Urinary bladder (tissue), 3 donors: ENCODE measurements at regions not wholly inside any gene's neighbourhood (a gene's known extent, or its start where the extent isn't known, plus 50 kb on each side); places are given as distances from the start of the nearest gene placed in this dataset.

Source experiments
- DNase-seq: peaks from one replicate; pipeline ENCODE4 v3.0.0-alpha.2; 2015; ENCODE audit errors: extremely low spot score
- H3K27ac ChIP-seq: one replicate; pipeline ENCODE4 v1.5.1; 2013; ENCODE audit warnings: low read depth, mild to moderate bottlenecking, moderate library complexity
- H3K36me3 ChIP-seq: one replicate; pipeline ENCODE4 v1.6.1; 2013; ENCODE audit warnings: mild to moderate bottlenecking, moderate library complexity; ENCODE audit not compliant: insufficient read depth
- H3K4me1 ChIP-seq: one replicate; pipeline ENCODE4 v1.6.1; 2013; ENCODE audit warnings: mild to moderate bottlenecking, moderate library complexity; ENCODE audit not compliant: insufficient read depth
- H3K4me3 ChIP-seq: one replicate; pipeline ENCODE4 v1.5.1; 2013; ENCODE audit warnings: low read depth, low read length
- WGBS: extraction: QIAGEN DNeasy Blood & Tissue Kit; methylation state at CpG from one replicate; pipeline ENCODE4 v1.1.7; 2013; 5-methylcytosine and 5-hydroxymethylcytosine counted together
- donor health status: healthy with polysubstance abuse.
- donor health status: healthy.

DNA sequence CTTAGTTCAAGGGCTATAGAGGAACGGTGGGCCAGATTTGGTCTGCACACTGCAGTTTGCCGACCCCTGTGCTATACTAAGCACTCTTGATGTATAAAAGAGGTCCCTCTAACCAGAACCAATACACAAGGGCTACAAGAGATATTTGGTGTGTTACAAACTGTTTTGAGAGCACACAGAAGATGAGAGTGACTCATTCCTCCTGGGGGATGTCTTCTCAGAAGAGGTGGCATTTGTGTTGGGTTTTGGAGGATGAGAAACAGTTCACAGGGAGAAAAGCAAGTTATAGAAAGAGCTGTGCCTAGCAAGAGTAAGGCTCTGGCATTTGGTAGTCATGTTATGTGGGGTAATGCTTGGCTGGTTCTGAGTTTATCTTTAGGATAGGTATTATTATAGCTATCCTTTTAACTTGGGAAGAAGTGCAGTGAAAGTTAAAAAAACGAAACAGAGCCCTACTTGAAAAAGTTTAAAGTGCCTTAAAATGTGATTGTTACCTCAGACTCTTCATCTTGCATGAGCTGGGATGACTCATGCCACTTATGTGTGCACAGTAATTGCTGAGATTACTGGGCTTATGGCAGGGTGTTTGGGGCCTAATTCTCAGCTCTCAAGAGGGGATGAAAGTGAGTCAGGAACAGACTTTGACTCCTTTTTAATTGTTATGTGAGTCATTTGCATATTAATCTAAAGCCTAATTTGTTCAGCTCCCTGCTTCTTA, 160.4 kb downstream of the KIF20B start:
- H3K4me3 ChIP-seq = no peak overlapping the region
- no peaks in the 10 kb centered on the region for H3K4me1 ChIP-seq
- DNase-seq = no peak
- no peaks in the 10 kb centered on the region for H3K36me3 ChIP-seq
- WGBS = 79% methylated on average over 3 of the region's 3 CpGs
- peak overlapping the region; percentile 69 for H3K27ac ChIP-seq

DNA sequence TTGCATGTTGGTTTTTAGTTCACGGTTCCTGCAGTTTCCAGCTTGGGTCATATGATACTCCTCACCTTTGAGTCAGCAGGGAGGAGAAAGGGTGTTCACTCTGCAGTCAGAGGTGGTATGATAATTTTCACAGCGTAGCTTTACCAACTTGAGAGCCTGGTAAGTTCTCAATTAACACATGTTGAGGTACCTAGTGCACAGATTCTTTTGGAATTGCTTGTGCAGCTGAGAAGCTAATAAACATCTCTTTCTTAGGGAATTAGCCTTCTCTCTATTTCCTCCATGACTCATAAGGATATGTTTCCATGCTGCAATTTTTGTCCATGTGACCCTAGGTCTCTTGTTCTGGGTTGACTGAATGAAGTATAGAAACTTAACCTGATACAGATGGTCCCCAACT, 166.6 kb downstream of the KIF20B start:
- Histone ChIP-seq H3K27ac (no peak overlapping the region), H3K4me3 (no peak overlapping the region), H3K4me1 (no peaks in the 10 kb centered on the region), H3K36me3 (no peaks in the 10 kb centered on the region)
- DNase-seq = no peak
- 86% methylated on average over 2 of the region's 2 CpGs for WGBS

DNA sequence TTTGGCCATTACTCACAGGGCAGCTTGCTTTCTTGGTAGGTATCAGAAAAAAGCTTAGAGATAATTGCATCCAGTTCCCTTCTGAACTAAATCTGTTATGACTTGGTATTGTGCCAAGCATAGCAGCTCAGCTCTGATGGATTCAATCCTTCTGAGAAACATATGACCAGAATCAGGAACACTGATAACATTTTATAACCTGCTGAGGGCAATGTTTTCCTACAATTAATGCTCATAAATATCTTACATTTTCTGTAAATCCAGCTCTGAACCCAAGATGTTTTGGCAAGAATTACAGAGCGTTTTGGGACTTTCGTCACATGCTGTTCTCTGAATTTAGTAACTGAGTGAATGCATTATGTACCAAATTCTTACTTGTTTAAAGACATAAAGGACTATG, 167.8 kb downstream of the KIF20B start:
- 21% methylated on average over 2 of the region's 2 CpGs for WGBS
- peak; percentile 55 for DNase-seq
- H3K27ac ChIP-seq = no peak overlapping the region
- no peak overlapping the region for H3K4me3 ChIP-seq
- no peaks in the 10 kb centered on the region for H3K4me1 ChIP-seq
- H3K36me3 ChIP-seq = no peaks in the 10 kb centered on the region

DNA sequence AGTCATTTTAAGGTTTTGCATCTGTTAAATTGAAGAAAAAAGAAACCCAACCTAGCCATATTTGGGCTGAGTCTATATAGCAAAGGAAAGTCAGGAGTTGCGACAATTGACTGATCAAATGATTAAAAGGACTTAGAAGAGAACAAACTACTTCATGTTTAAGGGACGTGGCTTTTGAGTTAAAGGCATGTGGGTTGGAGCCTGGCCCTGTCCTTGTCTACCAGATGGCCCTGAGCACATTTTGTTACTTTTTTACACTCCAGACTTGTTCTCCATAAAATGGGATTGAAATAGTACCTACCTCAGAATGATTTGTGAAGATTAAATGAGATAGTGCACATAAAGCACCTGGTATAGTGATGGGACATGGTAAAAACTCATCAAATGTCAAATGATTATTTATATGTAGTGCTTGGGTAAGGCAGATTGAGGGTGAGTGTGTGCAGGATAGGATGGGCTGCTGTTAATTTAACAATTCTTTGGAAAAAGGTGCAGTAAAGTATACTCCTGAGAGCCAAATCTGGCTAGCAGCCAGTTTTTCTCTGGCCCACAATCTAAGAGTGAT, 168.3 kb downstream of the KIF20B start:
- DNase-seq = no peak
- Histone ChIP-seq H3K36me3 (no peaks in the 10 kb centered on the region), H3K27ac (no peak overlapping the region), H3K4me3 (no peak overlapping the region), H3K4me1 (no peaks in the 10 kb centered on the region)
- 30% methylated on average over 2 of the region's 2 CpGs for WGBS

DNA sequence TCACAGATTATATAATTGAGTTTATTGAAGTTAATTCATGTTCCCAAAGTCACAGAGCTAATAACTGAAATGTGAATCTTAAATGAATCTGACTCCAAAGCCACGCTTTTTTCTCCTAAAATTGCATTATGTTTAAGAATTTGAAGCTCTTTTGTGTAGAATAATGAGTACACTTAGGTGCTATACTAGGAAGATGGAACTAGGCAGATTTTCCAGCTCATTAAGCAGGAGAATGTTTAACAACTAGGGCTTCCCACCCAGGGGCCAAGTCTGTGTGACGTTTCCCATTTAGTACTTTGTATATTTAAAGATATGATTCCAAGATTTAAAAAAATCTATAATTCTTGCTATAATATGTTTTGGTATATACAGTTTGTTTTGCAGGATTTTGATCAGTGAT, 169.5 kb downstream of the KIF20B start:
- H3K36me3 ChIP-seq = no peaks in the 10 kb centered on the region
- no peak overlapping the region for H3K4me3 ChIP-seq
- H3K27ac ChIP-seq = no peak overlapping the region
- H3K4me1 ChIP-seq = no peaks in the 10 kb centered on the region
- DNase-seq = no peak
- 76% methylated on average over 2 of the region's 2 CpGs for WGBS

DNA sequence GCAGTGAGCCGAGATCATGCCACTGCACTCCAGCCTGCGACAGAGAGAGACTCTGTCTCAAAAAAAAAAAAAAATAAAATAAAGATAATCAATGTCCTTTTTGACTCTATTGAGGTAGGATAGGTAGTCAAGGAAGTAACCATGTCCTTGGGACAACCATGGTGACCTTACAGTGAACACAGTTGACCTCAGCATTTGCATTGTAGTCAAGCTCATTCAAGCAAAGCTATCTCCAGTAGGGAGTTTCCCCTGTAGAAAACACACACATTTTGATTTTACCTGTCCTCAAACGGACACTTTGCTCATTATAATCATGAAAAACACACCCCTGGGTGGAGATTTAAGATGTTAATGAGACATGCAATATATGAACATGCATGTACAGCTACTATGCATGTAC, 171.7 kb downstream of the KIF20B start:
- 92% methylated on average over 3 of the region's 3 CpGs for WGBS
- no peak overlapping the region for H3K27ac ChIP-seq
- no peaks in the 10 kb centered on the region for H3K36me3 ChIP-seq
- DNase-seq = no peak
- H3K4me1 ChIP-seq = no peaks in the 10 kb centered on the region
- H3K4me3 ChIP-seq = no peak overlapping the region

DNA sequence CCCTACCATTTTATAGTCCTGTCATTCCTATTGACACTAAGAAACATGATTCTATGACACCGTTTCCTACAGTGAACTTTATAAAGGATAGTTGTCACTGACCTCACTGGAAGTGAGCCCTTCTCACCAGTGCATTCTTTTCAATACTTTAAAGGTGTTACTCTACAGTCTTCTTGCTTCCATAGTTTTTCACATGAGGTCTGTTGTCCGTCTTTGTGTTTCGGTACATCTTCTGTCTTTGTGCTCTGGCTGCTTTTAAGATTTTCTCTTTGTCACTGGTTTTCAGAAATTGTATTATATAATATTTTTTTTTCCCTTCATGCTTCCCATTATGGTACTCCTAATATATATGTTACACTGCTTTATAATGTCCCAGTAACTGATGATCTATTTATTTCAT, 174.2 kb downstream of the KIF20B start:
- Histone ChIP-seq H3K36me3 (no peaks in the 10 kb centered on the region), H3K4me1 (no peaks in the 10 kb centered on the region), H3K4me3 (no peak overlapping the region), H3K27ac (no peak overlapping the region)
- 94% methylated on average over 3 of the region's 3 CpGs for WGBS
- DNase-seq = no peak

DNA sequence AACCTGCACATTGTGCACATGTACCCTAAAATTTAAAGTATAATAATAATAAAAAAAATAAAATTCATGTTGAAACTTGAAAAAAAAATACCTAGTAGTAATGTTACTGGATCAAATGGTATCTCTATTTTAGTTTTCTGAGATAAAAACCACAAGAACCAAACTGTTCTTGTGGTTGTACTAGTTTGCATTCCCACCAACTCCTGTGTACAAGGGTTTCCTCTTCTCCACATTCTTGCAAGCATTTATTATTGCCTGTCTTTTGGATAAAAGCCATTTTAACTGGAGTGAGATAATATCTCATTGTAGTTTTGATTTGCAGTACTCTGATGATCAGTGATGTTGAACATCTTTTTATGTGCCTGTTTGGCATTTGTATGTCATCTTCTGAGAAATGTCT, 177.7 kb downstream of the KIF20B start:
- H3K36me3 ChIP-seq = no peaks in the 10 kb centered on the region
- no peak overlapping the region for H3K4me3 ChIP-seq
- H3K4me1 ChIP-seq = no peaks in the 10 kb centered on the region
- no peak for DNase-seq
- H3K27ac ChIP-seq = no peak overlapping the region

DNA sequence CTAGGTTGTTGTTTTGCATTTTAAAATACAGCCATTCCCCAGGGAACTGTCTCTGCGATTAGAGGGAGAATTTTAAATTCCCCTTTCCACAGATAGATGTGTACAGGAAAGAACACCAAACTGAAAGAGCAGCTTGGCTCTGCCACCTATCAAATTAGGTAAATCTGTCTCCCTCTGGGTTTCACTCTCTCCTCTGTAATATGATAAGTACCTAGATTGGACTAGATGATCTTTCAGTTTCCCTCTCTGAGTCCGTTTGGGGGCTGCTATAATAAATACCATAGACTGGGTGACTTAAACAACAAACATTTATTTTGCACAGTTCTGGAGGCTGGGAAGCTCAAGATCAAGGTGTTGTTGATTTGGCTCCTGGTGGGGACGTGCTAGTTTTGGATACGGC, 186.0 kb downstream of the KIF20B start:
- Histone ChIP-seq H3K36me3 (no peaks in the 10 kb centered on the region), H3K4me1 (no peaks in the 10 kb centered on the region), H3K4me3 (no peak overlapping the region), H3K27ac (no peak overlapping the region)
- no peak for DNase-seq
- 51% methylated on average over 4 of the region's 4 CpGs for WGBS

DNA sequence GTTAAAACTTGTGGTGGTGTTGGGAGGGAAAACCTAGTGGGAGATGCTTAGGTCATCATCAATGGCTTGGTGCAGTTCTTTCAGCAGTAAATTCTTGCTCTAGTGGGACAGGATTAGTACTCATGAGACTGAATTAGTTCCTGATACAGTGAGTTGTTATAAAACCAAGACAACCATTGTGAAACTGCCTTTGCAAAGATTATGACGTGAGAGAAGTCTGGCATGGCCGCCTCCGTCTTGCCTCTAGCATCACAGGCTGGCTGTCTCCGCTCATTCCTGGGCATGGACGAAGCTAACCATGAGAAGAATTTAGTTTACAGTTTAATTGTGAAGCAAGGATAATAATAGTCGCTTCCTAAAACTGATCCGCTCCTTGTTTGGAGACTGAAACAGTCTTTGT, 186.4 kb downstream of the KIF20B start:
- no peak overlapping the region for H3K27ac ChIP-seq
- DNase-seq = no peak

DNA sequence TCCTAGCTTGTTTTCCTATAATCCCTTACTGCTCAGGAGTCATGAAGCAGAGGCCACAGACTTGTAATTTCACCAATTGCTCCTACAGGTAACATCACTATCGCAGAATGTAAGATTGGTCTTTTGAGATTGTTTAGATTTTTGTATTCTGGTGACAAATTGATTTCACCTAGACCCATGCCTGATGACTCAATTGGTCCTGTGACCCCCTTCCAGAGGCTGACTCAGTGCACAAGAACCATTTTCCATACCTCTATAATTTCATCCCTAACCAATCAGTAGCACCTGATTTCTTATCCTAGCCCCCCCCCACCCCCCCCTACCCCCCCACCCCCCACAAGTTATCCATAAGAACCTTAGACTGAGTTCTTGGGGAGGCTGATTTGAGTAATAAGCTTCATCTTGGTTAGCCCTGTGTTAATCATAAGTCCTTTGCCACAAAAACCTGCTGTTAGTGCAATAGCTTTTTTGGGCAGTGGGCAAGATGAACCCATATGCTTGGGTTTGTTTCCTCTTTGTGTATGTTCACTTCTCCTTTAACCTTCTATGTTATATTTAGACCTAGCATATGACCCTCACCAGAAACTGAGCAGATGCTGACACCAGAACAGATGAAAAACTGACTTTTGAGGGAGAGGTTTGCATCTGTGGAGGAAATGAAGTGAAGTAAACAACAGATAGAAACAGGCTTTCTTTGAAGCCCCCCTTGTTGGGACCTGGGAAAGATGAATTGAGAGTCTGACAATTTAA, 187.1 kb downstream of the KIF20B start:
- Histone ChIP-seq H3K36me3 (no peaks in the 10 kb centered on the region), H3K27ac (no peak overlapping the region), H3K4me3 (no peak overlapping the region), H3K4me1 (no peaks in the 10 kb centered on the region)
- no peak for DNase-seq
- 92% methylated on average over 1 of the region's 1 CpG for WGBS

More for the DNA sequence above, 186.4 kb downstream of the KIF20B start:
- H3K36me3 ChIP-seq = no peaks in the 10 kb centered on the region
- WGBS = 47% methylated on average over 7 of the region's 7 CpGs
- H3K4me1 ChIP-seq = no peaks in the 10 kb centered on the region
- no peak overlapping the region for H3K4me3 ChIP-seq

DNA sequence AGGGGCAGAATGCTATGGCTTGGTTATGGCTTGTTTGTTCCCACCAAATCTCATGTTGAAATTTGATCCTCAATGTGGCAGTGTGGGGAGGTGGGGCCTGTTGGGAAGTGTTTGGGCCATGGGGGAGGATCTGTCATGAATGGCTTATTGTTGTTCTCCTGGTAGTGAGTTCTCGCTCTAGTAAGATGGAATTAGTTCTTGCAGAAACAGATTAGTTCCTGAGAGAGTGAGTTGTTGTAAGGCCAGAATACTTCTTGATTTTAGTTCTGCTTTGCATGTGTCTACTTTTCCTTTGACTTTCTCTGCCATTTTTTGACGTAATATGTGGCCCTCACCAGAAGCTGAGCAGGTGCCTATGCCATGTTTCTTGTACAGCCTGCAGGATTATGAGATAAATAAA, 188.2 kb downstream of the KIF20B start:
- Histone ChIP-seq H3K27ac (no peak overlapping the region), H3K4me1 (no peaks in the 10 kb centered on the region)
- 92% methylated on average over 2 of the region's 2 CpGs for whole genome bisulfite sequencing

DNA sequence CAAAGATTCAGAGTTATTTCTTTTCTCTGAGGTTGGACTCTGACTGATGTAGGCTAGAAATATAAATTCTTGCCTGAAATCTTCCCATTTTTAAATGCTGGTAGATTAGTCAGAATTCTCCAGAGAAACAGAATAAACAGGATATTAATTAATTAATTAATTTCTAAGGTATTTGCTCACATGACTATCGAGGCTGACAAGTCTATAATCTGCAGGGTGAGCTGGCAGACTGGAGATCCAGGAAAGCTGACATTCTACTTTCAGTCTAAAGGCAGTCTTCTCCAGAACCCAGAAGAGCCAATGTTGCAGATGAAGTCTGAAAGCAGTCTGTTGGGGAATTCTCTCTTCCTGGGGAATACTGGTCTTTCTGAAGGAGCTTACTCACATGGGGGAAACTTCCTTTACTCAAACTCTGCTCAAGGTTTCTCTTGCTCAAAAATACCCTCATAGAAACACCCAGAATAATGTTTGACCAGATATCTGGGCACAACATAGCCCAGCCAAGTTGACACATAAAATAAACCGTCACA, 189.7 kb downstream of the KIF20B start:
- Histone ChIP-seq H3K27ac (no peak overlapping the region), H3K4me3 (no peak overlapping the region), H3K36me3 (no peaks in the 10 kb centered on the region), H3K4me1 (no peaks in the 10 kb centered on the region)
- DNase-seq = no peak
- WGBS = 66% methylated on average over 2 of the region's 2 CpGs

More for the DNA sequence above, 188.2 kb downstream of the KIF20B start:
- DNase-seq = no peak
- no peak overlapping the region for H3K4me3 ChIP-seq
- no peaks in the 10 kb centered on the region for H3K36me3 ChIP-seq

DNA sequence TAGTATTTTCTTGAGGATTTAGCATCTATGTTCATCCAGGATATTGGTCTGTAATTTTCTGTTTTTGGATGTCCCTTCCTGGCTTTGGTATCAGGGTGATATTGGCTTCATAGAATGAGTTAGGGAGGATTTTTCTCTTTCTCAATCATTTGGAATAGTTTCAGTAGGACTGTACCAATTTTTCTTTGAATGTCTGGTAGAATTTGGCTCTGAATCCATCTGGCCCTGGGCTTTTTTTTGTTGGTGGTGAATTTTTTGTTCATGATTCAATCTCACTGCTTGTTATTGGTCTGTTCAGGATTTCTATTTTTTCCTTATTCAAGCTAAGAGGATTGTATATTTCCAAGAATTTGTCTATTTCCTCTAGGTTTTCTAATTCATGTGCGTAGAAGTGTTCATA, 192.7 kb downstream of the KIF20B start:
- DNase-seq = no peak
- 92% methylated on average over 1 of the region's 1 CpG for WGBS
- Histone ChIP-seq H3K4me1 (no peaks in the 10 kb centered on the region), H3K4me3 (no peak overlapping the region), H3K36me3 (no peaks in the 10 kb centered on the region), H3K27ac (no peak overlapping the region)
